ENCODE measurements at regions not wholly inside any gene's neighbourhood (a gene's known extent, or its start where the extent isn't known, plus 50 kb on each side); places are given as distances from the start of the nearest gene placed in this dataset.

DNA sequence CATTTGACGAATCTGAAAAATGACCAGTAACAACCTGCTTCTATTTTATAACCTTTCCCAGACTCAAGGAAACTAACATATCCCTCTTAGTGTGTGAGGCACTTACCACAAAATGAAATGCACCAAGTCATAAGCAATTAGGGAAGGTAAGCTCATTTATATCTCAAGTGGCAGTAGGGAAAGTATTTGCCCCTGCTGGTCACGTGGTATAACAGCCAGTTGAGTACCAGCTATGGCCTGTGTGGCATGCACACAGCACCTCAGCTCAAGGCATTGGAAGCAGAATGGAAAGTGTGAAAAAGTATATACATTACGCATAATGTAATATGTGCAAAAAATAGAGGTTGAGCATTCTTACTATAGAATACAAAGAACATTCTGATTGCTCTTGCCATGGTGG lies 178.3 kb upstream of the GYPA start:
- H3K4me3 ChIP-seq (replicated peaks in 1 of 2; ENCODE audit: low read depth in 2 of 2, low read length in 2 of 2), result no peak overlapping the region
- no peak for DNase-seq (ENCODE audit: low read depth in 2 of 2)
- TF ChIP-seq, protein P1, sequence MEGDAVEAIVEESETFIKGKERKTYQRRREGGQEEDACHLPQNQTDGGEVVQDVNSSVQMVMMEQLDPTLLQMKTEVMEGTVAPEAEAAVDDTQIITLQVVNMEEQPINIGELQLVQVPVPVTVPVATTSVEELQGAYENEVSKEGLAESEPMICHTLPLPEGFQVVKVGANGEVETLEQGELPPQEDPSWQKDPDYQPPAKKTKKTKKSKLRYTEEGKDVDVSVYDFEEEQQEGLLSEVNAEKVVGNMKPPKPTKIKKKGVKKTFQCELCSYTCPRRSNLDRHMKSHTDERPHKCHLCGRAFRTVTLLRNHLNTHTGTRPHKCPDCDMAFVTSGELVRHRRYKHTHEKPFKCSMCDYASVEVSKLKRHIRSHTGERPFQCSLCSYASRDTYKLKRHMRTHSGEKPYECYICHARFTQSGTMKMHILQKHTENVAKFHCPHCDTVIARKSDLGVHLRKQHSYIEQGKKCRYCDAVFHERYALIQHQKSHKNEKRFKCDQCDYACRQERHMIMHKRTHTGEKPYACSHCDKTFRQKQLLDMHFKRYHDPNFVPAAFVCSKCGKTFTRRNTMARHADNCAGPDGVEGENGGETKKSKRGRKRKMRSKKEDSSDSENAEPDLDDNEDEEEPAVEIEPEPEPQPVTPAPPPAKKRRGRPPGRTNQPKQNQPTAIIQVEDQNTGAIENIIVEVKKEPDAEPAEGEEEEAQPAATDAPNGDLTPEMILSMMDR (IDR thresholded peaks at IDR 0.05; ENCODE audit: low read depth, low read length), result no peak

DNA sequence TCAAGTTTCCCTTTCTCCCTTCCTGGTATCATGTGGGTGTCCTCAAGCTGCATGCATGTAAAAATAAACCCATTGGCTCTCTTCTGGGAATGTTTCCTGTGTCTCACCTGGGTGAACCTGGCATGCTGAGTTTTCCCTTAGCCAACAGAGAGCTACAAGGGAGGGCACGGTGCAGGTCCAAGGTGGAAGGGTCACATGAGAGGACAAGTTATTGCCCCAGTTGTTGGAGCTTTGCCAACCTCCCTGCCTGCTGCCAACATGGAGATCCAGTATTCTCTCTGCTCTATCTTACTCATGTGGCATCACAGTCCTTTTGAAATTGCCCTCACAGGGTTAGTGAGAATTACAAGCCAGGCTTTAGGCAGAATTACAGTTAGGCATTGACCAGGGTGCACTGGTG lies 196.1 kb upstream of the GYPA start:
- TF ChIP-seq, protein P1 (IDR thresholded peaks at IDR 0.05; ENCODE audit: low read depth, low read length), result no peak
- no peak for DNase-seq (ENCODE audit: low read depth in 2 of 2)
- no peak overlapping the region for H3K4me3 ChIP-seq (replicated peaks in 1 of 2; ENCODE audit: low read depth in 2 of 2, low read length in 2 of 2)

DNA sequence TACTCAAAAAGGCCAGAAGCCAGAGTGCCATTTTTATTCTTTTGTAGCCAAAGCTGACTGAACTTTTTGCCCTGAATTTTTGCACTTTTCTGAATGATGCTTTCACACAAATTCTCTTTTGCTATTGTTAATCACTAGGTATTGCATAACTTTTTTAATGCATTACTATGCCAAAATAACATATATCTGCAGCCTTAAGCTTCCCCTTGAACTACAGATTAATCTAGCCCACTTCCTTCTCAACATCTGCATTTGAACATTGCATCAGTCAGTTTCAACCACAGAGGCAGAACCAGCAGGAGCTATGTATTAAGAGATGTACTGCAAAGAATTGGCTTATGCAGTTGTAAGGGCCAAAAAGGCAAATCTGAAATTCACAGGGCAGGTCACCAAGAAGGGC lies 197.6 kb upstream of the GYPA start:
- no peak overlapping the region for H3K4me3 ChIP-seq (replicated peaks in 1 of 2; ENCODE audit: low read depth in 2 of 2, low read length in 2 of 2)
- peak in 1 of 2 donors; percentile 14 for DNase-seq (ENCODE audit: low read depth in 2 of 2)
- TF ChIP-seq, protein P1 (IDR thresholded peaks at IDR 0.05; ENCODE audit: low read depth, low read length), result no peak

DNA sequence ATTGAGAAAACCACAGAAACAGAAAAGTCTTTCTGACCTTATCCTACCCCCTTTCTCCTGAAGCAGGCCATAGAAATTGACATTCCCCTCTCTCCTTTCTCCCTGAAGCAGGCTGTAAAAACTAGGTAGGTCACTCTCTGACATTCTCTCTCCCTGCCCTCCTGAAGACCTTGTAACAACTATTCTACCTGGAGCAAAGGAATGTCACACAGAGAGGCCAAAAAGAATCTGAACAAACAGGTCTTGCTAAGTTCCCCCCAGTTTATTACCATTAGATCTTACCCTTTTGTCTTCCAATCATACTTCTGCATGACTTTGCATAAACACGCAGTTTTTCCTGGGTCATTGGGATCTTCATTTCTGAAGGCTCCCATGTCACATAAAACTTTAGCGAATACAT lies 198.3 kb upstream of the GYPA start:
- DNase-seq (ENCODE audit: low read depth in 2 of 2), result no peak
- TF ChIP-seq, protein P1 (IDR thresholded peaks at IDR 0.05; ENCODE audit: low read depth, low read length), result no peak
- H3K4me3 ChIP-seq (replicated peaks in 1 of 2; ENCODE audit: low read depth in 2 of 2, low read length in 2 of 2), result no peak overlapping the region

DNA sequence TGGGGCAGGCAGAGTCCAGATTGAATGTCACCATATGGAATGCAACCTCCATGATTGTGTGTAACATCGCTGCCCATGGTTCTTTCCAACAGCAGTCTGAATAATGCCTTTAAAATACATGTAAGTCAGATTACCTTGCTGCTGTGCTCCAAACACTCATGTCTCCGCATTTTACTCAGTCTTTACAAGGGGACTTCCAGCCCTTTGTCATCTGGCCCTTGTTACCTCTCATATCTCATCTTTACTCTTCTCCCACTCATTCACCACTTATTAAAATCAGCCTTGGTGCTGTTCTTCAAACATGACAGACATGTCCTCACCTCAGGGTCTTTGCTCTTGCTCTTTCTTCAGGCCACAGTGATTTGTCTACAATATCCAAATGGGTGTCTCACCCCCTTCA lies 200.4 kb upstream of the GYPA start:
- no peak overlapping the region for H3K4me3 ChIP-seq (replicated peaks in 1 of 2; ENCODE audit: low read depth in 2 of 2, low read length in 2 of 2)
- TF ChIP-seq, protein P1 (IDR thresholded peaks at IDR 0.05; ENCODE audit: low read depth, low read length), result no peak
- no peak for DNase-seq (ENCODE audit: low read depth in 2 of 2)

DNA sequence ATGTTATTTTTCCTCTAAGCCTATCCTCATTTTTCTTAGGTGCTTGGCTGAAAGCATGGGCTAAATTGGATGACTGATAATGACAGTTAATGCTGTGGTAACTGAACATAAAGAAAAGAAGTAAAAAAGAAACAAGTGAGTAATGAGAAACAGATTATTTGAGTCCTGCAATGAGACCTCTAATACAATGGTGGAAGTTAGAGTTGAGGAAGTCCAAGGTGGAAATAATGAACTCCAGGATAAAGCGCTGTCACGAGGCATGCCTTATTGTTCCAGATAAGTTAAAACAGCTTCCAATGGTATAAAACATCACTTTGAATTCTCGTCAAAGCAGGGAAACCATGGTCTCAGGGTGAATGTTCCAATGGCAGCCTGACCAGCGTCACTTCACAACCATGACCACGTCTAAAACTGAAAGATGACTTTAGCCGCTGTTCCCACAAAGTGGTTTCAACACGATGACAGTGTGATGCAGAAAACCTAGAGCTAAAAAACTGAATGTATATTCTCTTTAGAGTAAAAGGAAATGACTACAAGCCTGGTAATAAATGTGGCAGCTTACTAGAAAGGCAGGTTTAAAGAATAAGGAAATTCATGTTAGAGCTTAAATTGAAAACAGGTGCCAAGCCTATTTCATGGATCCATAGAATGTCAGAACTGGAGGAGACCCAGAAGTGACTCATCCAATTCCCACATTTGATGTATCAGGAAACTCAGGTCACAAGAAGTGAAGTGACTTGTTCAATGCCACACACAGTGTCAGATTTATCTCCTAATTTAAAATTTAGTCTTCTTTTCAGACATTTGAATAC lies 202.6 kb upstream of the GYPA start:
- TF ChIP-seq, protein P1 (IDR thresholded peaks at IDR 0.05; ENCODE audit: low read depth, low read length), result no peak

DNA sequence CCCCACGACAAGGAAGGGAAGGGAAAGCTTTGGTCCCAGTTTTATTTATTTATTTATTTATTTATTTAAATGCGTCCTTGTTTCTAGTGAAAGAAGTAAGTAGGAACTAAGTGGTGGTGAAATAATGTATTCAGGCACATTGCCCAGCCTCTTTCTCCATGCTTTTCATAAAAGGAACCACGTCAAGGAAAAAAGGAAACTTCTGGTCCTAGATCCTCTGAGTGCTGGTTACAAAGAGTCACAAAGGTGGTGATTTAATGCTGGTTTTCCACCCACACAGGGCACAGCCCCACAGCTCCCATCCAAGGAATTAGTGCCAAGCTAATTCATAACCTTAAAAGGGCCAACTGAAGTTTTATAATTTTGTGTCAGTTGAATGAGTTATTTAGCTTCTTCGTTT lies 206.6 kb upstream of the GYPA start:
- H3K4me3 ChIP-seq (replicated peaks in 1 of 2; ENCODE audit: low read depth in 2 of 2, low read length in 2 of 2), result no peak overlapping the region
- TF ChIP-seq, protein P1 (IDR thresholded peaks at IDR 0.05; ENCODE audit: low read depth, low read length), result no peak
- DNase-seq (ENCODE audit: low read depth in 2 of 2), result no peak

More for the DNA sequence above, 202.6 kb upstream of the GYPA start:
- no peak for DNase-seq (ENCODE audit: low read depth in 2 of 2)
- H3K4me3 ChIP-seq (replicated peaks in 1 of 2; ENCODE audit: low read depth in 2 of 2, low read length in 2 of 2), result no peak overlapping the region

Data from cardiac fibroblast (primary cell).